Osteoblast (primary cell): ENCODE measurements at regions not wholly inside any gene's neighbourhood (a gene's known extent, or its start where the extent isn't known, plus 50 kb on each side); places are given as distances from the start of the nearest gene placed in this dataset.

ENCODE experiments used
- DNase-seq: peaks from one replicate; pipeline ENCODE4 v3.0.0; 2011; ENCODE audit warnings: low spot score, mixed read lengths; ENCODE audit not compliant: insufficient read length; ENCODE audit errors: missing footprints
- H2AFZ ChIP-seq: 2 replicates; pipeline ENCODE4 v1.6.0; 2011; ENCODE audit warnings: mild to moderate bottlenecking, low read length
- H3K27ac ChIP-seq: 2 replicates; pipeline ENCODE4 v1.5.1; 2011; ENCODE audit warnings: mild to moderate bottlenecking, low read depth, low read length, moderate library complexity
- H3K27me3 ChIP-seq: 2 replicates; pipeline ENCODE4 v1.6.0; 2012; ENCODE audit warnings: mild to moderate bottlenecking, control low read depth, inconsistent platforms, low read length, moderate library complexity; ENCODE audit not compliant: insufficient read depth
- H3K36me3 ChIP-seq: 2 replicates; pipeline ENCODE4 v1.5.1; 2011; ENCODE audit warnings: mild to moderate bottlenecking, low read length, control low read depth, moderate library complexity; ENCODE audit not compliant: insufficient read depth
- H3K4me1 ChIP-seq: 2 replicates; pipeline ENCODE4 v1.5.1; 2011; ENCODE audit warnings: mild to moderate bottlenecking, low read length, control low read depth, moderate library complexity; ENCODE audit not compliant: insufficient read depth
- H3K4me2 ChIP-seq: 2 replicates; pipeline ENCODE4 v1.6.0; 2011; ENCODE audit warnings: mild to moderate bottlenecking, low read length; ENCODE audit not compliant: insufficient read depth
- H3K4me3 ChIP-seq: fragments of 200-600 bp; sonication (generic); 3 replicates; pipeline ENCODE4 v1.5.1; 2012; ENCODE audit warnings: mild to moderate bottlenecking, low read length, inconsistent platforms; ENCODE audit not compliant: insufficient read depth
- H3K79me2 ChIP-seq: 2 replicates; pipeline ENCODE4 v1.6.0; 2012; ENCODE audit warnings: mild to moderate bottlenecking, low read length, control low read depth, inconsistent platforms; ENCODE audit not compliant: insufficient read depth
- H3K9me3 ChIP-seq: 2 replicates; pipeline ENCODE4 v1.5.1; 2011; ENCODE audit warnings: low read depth, low read length, control low read depth
- H4K20me1 ChIP-seq: 2 replicates; pipeline ENCODE4 v1.6.0; 2012; ENCODE audit warnings: mild to moderate bottlenecking, low read length, control low read depth; ENCODE audit not compliant: insufficient read depth
- CTCF ChIP-seq: IDR thresholded peaks from 2 replicates; pipeline ENCODE4 v1.5.1; 2011; ENCODE audit warnings: mild to moderate bottlenecking, low read depth, low read length, moderate library complexity; ENCODE audit errors: extremely low read depth

GRCh38 chr16:85324488-85324887 lies 212.2 kb upstream of the CIBAR2 start:
- TF ChIP-seq CTCF: no peak
- Histone ChIP-seq H3K27ac (no peak overlapping the region), H3K27me3 (no peaks in the 10 kb centered on the region), H3K4me1 (peaks cover 38% of the 10 kb centered on the region), H4K20me1 (peaks cover 14% of the 10 kb centered on the region), H3K79me2 (peaks cover 6% of the 10 kb centered on the region), H3K4me3 (no peak overlapping the region), H3K4me2 (no peak overlapping the region), H2AFZ (no peak overlapping the region), H3K36me3 (no peaks in the 10 kb centered on the region), H3K9me3 (no peaks in the 10 kb centered on the region)
- no peak for DNase-seq

GRCh38 chr16:85326113-85326793 lies 214.0 kb upstream of the CIBAR2 start:
- H3K9me3 ChIP-seq: no peaks in the 10 kb centered on the region
- no peak for TF ChIP-seq CTCF
- no peak overlapping the region for H3K4me2 ChIP-seq
- H3K36me3 ChIP-seq: no peaks in the 10 kb centered on the region
- H4K20me1 ChIP-seq: peaks cover 20% of the 10 kb centered on the region
- peak; percentile 86 for DNase-seq
- H3K27ac ChIP-seq: no peak overlapping the region
- peaks cover 6% of the 10 kb centered on the region for H3K79me2 ChIP-seq
- H2AFZ ChIP-seq: no peak overlapping the region
- peaks cover 34% of the 10 kb centered on the region for H3K4me1 ChIP-seq
- H3K4me3 ChIP-seq: no peak overlapping the region
- no peaks in the 10 kb centered on the region for H3K27me3 ChIP-seq

- Histone ChIP-seq H3K79me2 (peaks cover 6% of the 10 kb centered on the region), H2AFZ (no peak overlapping the region), H3K27ac (no peak overlapping the region), H3K4me2 (no peak overlapping the region), H3K36me3 (no peaks in the 10 kb centered on the region), H3K4me1 (peaks cover 29% of the 10 kb centered on the region), H3K4me3 (no peak overlapping the region), H3K27me3 (no peaks in the 10 kb centered on the region), H3K9me3 (no peaks in the 10 kb centered on the region), H4K20me1 (peaks cover 22% of the 10 kb centered on the region)
- no peak for DNase-seq
- TF ChIP-seq CTCF: no peak
Measured at GRCh38 chr16:85326794-85327181, 214.5 kb upstream of the CIBAR2 start.

- Histone ChIP-seq H3K4me2 (no peak overlapping the region), H4K20me1 (peaks cover 25% of the 10 kb centered on the region), H3K27ac (no peak overlapping the region), H2AFZ (no peak overlapping the region), H3K4me1 (peaks cover 20% of the 10 kb centered on the region), H3K36me3 (no peaks in the 10 kb centered on the region), H3K79me2 (peaks cover 5% of the 10 kb centered on the region), H3K27me3 (no peaks in the 10 kb centered on the region), H3K9me3 (no peaks in the 10 kb centered on the region), H3K4me3 (no peak overlapping the region)
- DNase-seq: no peak
- no peak for TF ChIP-seq CTCF
Measured at GRCh38 chr16:85327731-85328675, 215.7 kb upstream of the CIBAR2 start.
